Peyer's patch (tissue), 4 donors: ENCODE measurements at regions not wholly inside any gene's neighbourhood (a gene's known extent, or its start where the extent isn't known, plus 50 kb on each side); places are given as distances from the start of the nearest gene placed in this dataset.

ENCODE experiments used
- CTCF ChIP-seq, 6 experiments: fragments of 450-650 bp in 4 of 6; fragments of 200-600 bp in 2 of 6; sonication (generic) in 1 of 6; IDR thresholded peaks; one replicate each; pipeline ENCODE4 v1.5.1; 2017 to 2019; ENCODE audit warnings: antibody characterized with exemption in 6 of 6, mild to moderate bottlenecking in 3 of 6, moderate library complexity in 1 of 6
- POLR2A ChIP-seq, 2 donors: fragments of 450-650 bp; IDR thresholded peaks; one replicate each; pipeline ENCODE4 v1.5.1; 2017; ENCODE audit warnings: antibody characterized with exemption in 2 of 2, mild to moderate bottlenecking in 2 of 2, moderate library complexity in 2 of 2

GRCh38 chr3:135885885-135886284, 79.6 kb upstream of the PPP2R3A start:
- TF ChIP-seq CTCF (IDR thresholded peaks at IDR 0.05) = no peak
- TF ChIP-seq POLR2A (IDR thresholded peaks at IDR 0.05) = no peak
